Mammary epithelial cell (primary cell): ENCODE measurements at regions not wholly inside any gene's neighbourhood (a gene's known extent, or its start where the extent isn't known, plus 50 kb on each side); places are given as distances from the start of the nearest gene placed in this dataset.

Source experiments
- EZH2 ChIP-seq: IDR thresholded peaks from 2 replicates; pipeline ENCODE4 v1.6.1; 2012; ENCODE audit warnings: low read length, inconsistent platforms, borderline replicate concordance
- TF ChIP-seq, protein P1 (sequence below), 2 donors: IDR thresholded peaks in 1 of 2; conservative IDR thresholded peaks in 1 of 2; 2 replicates each; pipeline ENCODE4 v1.5.1; 2011 to 2012; ENCODE audit warnings: inconsistent platforms in 2 of 2, low read length in 2 of 2, mild to moderate bottlenecking in 2 of 2, control low read depth in 1 of 2, low read depth in 1 of 2; ENCODE audit not compliant: insufficient read depth in 1 of 2; ENCODE audit errors: extremely low read depth in 1 of 2

DNA sequence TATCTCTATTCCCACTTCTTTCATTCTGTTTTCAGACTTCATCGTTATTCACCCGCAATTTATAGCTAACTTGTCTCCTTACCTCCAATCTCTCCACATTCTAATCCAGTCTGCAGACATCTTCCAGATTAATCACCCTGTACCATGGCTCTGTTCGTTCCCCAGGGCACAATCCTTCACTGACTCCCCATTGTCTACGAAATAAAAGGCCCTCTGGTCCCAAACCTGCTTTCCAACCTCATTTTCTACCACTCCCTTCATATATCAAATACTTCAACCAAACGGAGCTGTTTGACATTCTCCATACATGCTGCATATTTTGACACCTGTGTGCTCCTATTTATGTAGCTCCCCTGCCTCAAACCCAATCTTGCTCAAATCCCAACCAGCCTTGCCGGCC is 1720.6 kb upstream of the WWC1 start:
- TF ChIP-seq, protein P1, sequence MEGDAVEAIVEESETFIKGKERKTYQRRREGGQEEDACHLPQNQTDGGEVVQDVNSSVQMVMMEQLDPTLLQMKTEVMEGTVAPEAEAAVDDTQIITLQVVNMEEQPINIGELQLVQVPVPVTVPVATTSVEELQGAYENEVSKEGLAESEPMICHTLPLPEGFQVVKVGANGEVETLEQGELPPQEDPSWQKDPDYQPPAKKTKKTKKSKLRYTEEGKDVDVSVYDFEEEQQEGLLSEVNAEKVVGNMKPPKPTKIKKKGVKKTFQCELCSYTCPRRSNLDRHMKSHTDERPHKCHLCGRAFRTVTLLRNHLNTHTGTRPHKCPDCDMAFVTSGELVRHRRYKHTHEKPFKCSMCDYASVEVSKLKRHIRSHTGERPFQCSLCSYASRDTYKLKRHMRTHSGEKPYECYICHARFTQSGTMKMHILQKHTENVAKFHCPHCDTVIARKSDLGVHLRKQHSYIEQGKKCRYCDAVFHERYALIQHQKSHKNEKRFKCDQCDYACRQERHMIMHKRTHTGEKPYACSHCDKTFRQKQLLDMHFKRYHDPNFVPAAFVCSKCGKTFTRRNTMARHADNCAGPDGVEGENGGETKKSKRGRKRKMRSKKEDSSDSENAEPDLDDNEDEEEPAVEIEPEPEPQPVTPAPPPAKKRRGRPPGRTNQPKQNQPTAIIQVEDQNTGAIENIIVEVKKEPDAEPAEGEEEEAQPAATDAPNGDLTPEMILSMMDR (conservative IDR thresholded peaks at IDR 0.05 in 1 of 2, IDR thresholded peaks at IDR 0.05 in 1 of 2; ENCODE audit: extremely low read depth in 1 of 2, insufficient read depth in 1 of 2, low read depth in 1 of 2, low read length in 2 of 2), result no peak
- TF ChIP-seq EZH2, result no peak
